DND-41 (cell line): ENCODE measurements at regions not wholly inside any gene's neighbourhood (a gene's known extent, or its start where the extent isn't known, plus 50 kb on each side); places are given as distances from the start of the nearest gene placed in this dataset.

ENCODE experiments used
- ATAC-seq: fragments of 200-7000 bp; cut with Tn5 transposase; 3 replicates; pipeline ENCODE4 v1.9.1; 2021; ENCODE audit warnings: low read depth; ENCODE audit not compliant: insufficient read depth
- DNase-seq: peaks from one replicate; pipeline ENCODE4 v3.0.0-alpha.2; 2020
- H2AFZ ChIP-seq: 2 replicates; pipeline ENCODE4 v1.6.0; 2012; ENCODE audit warnings: low read depth, low read length
- H3K27ac ChIP-seq: 2 replicates; pipeline ENCODE4 v1.5.1; 2012; ENCODE audit warnings: low read length, inconsistent platforms
- H3K27me3 ChIP-seq: fragments of 200-600 bp; sonication (generic); 2 replicates; pipeline ENCODE4 v1.6.0; 2012; ENCODE audit warnings: low read length, mild to moderate bottlenecking, inconsistent platforms; ENCODE audit not compliant: insufficient read depth, poor library complexity
- H3K36me3 ChIP-seq: 2 replicates; pipeline ENCODE4 v1.5.1; 2012; ENCODE audit warnings: low read length, inconsistent platforms; ENCODE audit not compliant: insufficient read depth
- H3K4me1 ChIP-seq: 2 replicates; pipeline ENCODE4 v1.5.1; 2012; ENCODE audit warnings: mild to moderate bottlenecking, low read length; ENCODE audit not compliant: insufficient read depth
- H3K4me2 ChIP-seq: 2 replicates; pipeline ENCODE4 v1.6.0; 2012; ENCODE audit warnings: mild to moderate bottlenecking, moderate library complexity, low read length, inconsistent platforms; ENCODE audit not compliant: insufficient read depth
- H3K4me3 ChIP-seq, 2 experiments: fragments of 200-600 bp in 1 of 2; shearing (Covaris generic) in 1 of 2; 2 replicates each; pipeline ENCODE4 v1.5.1; 2012 to 2016; ENCODE audit warnings: inconsistent platforms in 2 of 2, low read length in 2 of 2, mild to moderate bottlenecking in 2 of 2, low read depth in 1 of 2, moderate library complexity in 1 of 2
- H3K79me2 ChIP-seq: 2 replicates; pipeline ENCODE4 v1.6.0; 2012; ENCODE audit warnings: low read length, inconsistent platforms; ENCODE audit not compliant: insufficient read depth
- H3K9ac ChIP-seq: 2 replicates; pipeline ENCODE4 v1.6.0; 2012; ENCODE audit warnings: low read depth, mild to moderate bottlenecking, inconsistent platforms, low read length, moderate library complexity
- H3K9me3 ChIP-seq: 2 replicates; pipeline ENCODE4 v1.5.1; 2012; ENCODE audit warnings: low read length, moderate library complexity, mild to moderate bottlenecking, inconsistent platforms; ENCODE audit not compliant: insufficient read depth, severe bottlenecking
- H4K20me1 ChIP-seq: 2 replicates; pipeline ENCODE4 v1.6.0; 2012; ENCODE audit warnings: low read length; ENCODE audit not compliant: insufficient read depth
- CTCF ChIP-seq: IDR thresholded peaks from 2 replicates; pipeline ENCODE4 v1.5.1; 2012; ENCODE audit warnings: borderline replicate concordance, low read length, moderate library complexity, mild to moderate bottlenecking; ENCODE audit not compliant: poor library complexity, severe bottlenecking; ENCODE audit errors: extremely low read depth
- EZH2 ChIP-seq: IDR thresholded peaks from 3 replicates; pipeline ENCODE4 v1.6.1; 2012; ENCODE audit warnings: borderline replicate concordance, low read depth, mild to moderate bottlenecking, moderate library complexity, low read length, inconsistent platforms; ENCODE audit not compliant: severe bottlenecking

GRCh38 chr9:135373151-135373685 lies 106.4 kb upstream of the PPP1R26 start:
- no peaks in the 10 kb centered on the region for H3K79me2 ChIP-seq
- no peak for DNase-seq
- no peak for TF ChIP-seq CTCF
- TF ChIP-seq EZH2, result no peak
- no peaks in the 10 kb centered on the region for H3K27me3 ChIP-seq
- H2AFZ ChIP-seq, result no peak overlapping the region
- no peaks in the 10 kb centered on the region for H3K9me3 ChIP-seq
- no peaks in the 10 kb centered on the region for H3K4me1 ChIP-seq
- ATAC-seq, result no peak
- no peak overlapping the region for H3K4me2 ChIP-seq
- no peaks in the 10 kb centered on the region for H4K20me1 ChIP-seq
- no peaks in the 10 kb centered on the region for H3K36me3 ChIP-seq
- H3K4me3 ChIP-seq, result no peak overlapping the region
- no peak overlapping the region for H3K9ac ChIP-seq
- H3K27ac ChIP-seq, result no peak overlapping the region

- DNase-seq (no peak), ATAC-seq (no peak)
- no peak overlapping the region for H3K4me3 ChIP-seq
- no peaks in the 10 kb centered on the region for H3K9me3 ChIP-seq
- no peak overlapping the region for H3K27ac ChIP-seq
- TF ChIP-seq CTCF (no peak), EZH2 (no peak)
- no peaks in the 10 kb centered on the region for H3K27me3 ChIP-seq
- H4K20me1 ChIP-seq, result no peaks in the 10 kb centered on the region
- H2AFZ ChIP-seq, result no peak overlapping the region
- H3K9ac ChIP-seq, result no peak overlapping the region
- H3K4me2 ChIP-seq, result no peak overlapping the region
- no peaks in the 10 kb centered on the region for H3K79me2 ChIP-seq
- H3K36me3 ChIP-seq, result no peaks in the 10 kb centered on the region
- no peaks in the 10 kb centered on the region for H3K4me1 ChIP-seq
These were observed 105.8 kb upstream of the PPP1R26 start for GRCh38 chr9:135373820-135374219.

- Histone ChIP-seq H3K9ac (no peak overlapping the region), H3K4me1 (no peaks in the 10 kb centered on the region), H4K20me1 (no peaks in the 10 kb centered on the region), H3K27ac (no peak overlapping the region), H3K4me2 (no peak overlapping the region), H3K4me3 (no peak overlapping the region), H3K9me3 (no peaks in the 10 kb centered on the region), H3K36me3 (no peaks in the 10 kb centered on the region), H2AFZ (no peak overlapping the region), H3K79me2 (no peaks in the 10 kb centered on the region), H3K27me3 (no peaks in the 10 kb centered on the region)
- no peak for TF ChIP-seq CTCF
- TF ChIP-seq EZH2, result no peak
- ATAC-seq (no peak), DNase-seq (no peak)
These were observed 105.0 kb upstream of the PPP1R26 start for GRCh38 chr9:135374591-135374990.

- no peak for ATAC-seq
- H3K36me3 ChIP-seq, result no peaks in the 10 kb centered on the region
- no peak overlapping the region for H3K4me2 ChIP-seq
- no peaks in the 10 kb centered on the region for H3K4me1 ChIP-seq
- no peaks in the 10 kb centered on the region for H3K79me2 ChIP-seq
- H2AFZ ChIP-seq, result no peak overlapping the region
- TF ChIP-seq CTCF, result no peak
- TF ChIP-seq EZH2, result no peak
- no peak for DNase-seq
- no peak overlapping the region for H3K4me3 ChIP-seq
- no peaks in the 10 kb centered on the region for H4K20me1 ChIP-seq
- no peaks in the 10 kb centered on the region for H3K27me3 ChIP-seq
- H3K9me3 ChIP-seq, result no peaks in the 10 kb centered on the region
- no peak overlapping the region for H3K9ac ChIP-seq
- no peak overlapping the region for H3K27ac ChIP-seq
These were observed 104.6 kb upstream of the PPP1R26 start for GRCh38 chr9:135375001-135375400.
